Subcutaneous abdominal adipose tissue (tissue), 5 donors: ENCODE measurements at regions not wholly inside any gene's neighbourhood (a gene's known extent, or its start where the extent isn't known, plus 50 kb on each side); places are given as distances from the start of the nearest gene placed in this dataset.
"Not testable (repeated sequence)": the region's sequence is repeated elsewhere in the genome, so short reads cannot be mapped to it uniquely, and the experiment has no call there.

ENCODE experiments used
- H3K27ac ChIP-seq: one replicate; pipeline ENCODE4 v1.7.0; 2013; ENCODE audit warnings: low read depth, mild to moderate bottlenecking, inconsistent platforms, low read length, moderate library complexity
- H3K27me3 ChIP-seq, 5 donors: one replicate each; pipeline ENCODE4 v1.7.0; 2013; ENCODE audit warnings: low read length in 5 of 5, inconsistent platforms in 1 of 5; ENCODE audit not compliant: control insufficient read depth in 5 of 5, insufficient read depth in 4 of 5
- H3K36me3 ChIP-seq, 5 donors: one replicate each; pipeline ENCODE4 v1.7.0; 2013; ENCODE audit warnings: low read length in 5 of 5; ENCODE audit not compliant: control insufficient read depth in 5 of 5, insufficient read depth in 5 of 5
- H3K4me1 ChIP-seq, 5 donors: one replicate each; pipeline ENCODE4 v1.7.0; 2013; ENCODE audit warnings: low read length in 5 of 5, mild to moderate bottlenecking in 3 of 5, moderate library complexity in 1 of 5; ENCODE audit not compliant: control insufficient read depth in 5 of 5, insufficient read depth in 5 of 5
- H3K4me3 ChIP-seq, 5 donors: one replicate each; pipeline ENCODE4 v1.7.0; 2013; ENCODE audit warnings: low read length in 5 of 5, low read depth in 1 of 5
- H3K9ac ChIP-seq, 5 donors: one replicate each; pipeline ENCODE4 v1.7.0; 2013; ENCODE audit warnings: low read length in 5 of 5, mild to moderate bottlenecking in 4 of 5, moderate library complexity in 3 of 5
- H3K9me3 ChIP-seq, 5 donors: one replicate each; pipeline ENCODE4 v1.7.0; 2013; ENCODE audit warnings: low read length in 5 of 5; ENCODE audit not compliant: control insufficient read depth in 5 of 5
- donor health status: healthy.
- donor health status: healthy.
- donor health status: healthy.
- donor health status: healthy.
- donor health status: healthy.

GRCh38 chr2:143837055-143837454, 682.9 kb downstream of the ZEB2 start:
- not testable (repeated sequence) for H3K4me1 ChIP-seq, H3K4me3 ChIP-seq, H3K27me3 ChIP-seq

GRCh38 chr2:143835481-143835880, 684.4 kb downstream of the ZEB2 start:
- Histone ChIP-seq H3K27ac (no peak overlapping the region), H3K9ac (no peak overlapping the region), H3K4me1 (peaks cover 0 to 4% (median 0%) of the 10 kb centered on the region in 5 donors), H3K9me3 (no peaks in the 10 kb centered on the region), H3K36me3 (no peaks in the 10 kb centered on the region), H3K27me3 (no peaks in the 10 kb centered on the region), H3K4me3 (no peak overlapping the region)

More at GRCh38 chr2:143837055-143837454, 682.9 kb downstream of the ZEB2 start:
- H3K36me3 ChIP-seq, H3K27ac ChIP-seq, H3K9me3 ChIP-seq, H3K9ac ChIP-seq: not testable (repeated sequence)

GRCh38 chr2:143833015-143833660, 686.8 kb downstream of the ZEB2 start:
- H3K27me3 ChIP-seq, result no peaks in the 10 kb centered on the region
- no peaks in the 10 kb centered on the region for H3K9me3 ChIP-seq
- H3K9ac ChIP-seq, result no peak overlapping the region
- no peak overlapping the region for H3K4me3 ChIP-seq
- H3K4me1 ChIP-seq, result no peaks in the 10 kb centered on the region
- no peaks in the 10 kb centered on the region for H3K36me3 ChIP-seq
- H3K27ac ChIP-seq, result no peak overlapping the region

- H3K4me1 ChIP-seq, result no peaks in the 10 kb centered on the region
- H3K36me3 ChIP-seq, result no peaks in the 10 kb centered on the region
- no peaks in the 10 kb centered on the region for H3K27me3 ChIP-seq
- no peaks in the 10 kb centered on the region for H3K9me3 ChIP-seq
- H3K4me3 ChIP-seq, result no peak overlapping the region
- no peak overlapping the region for H3K9ac ChIP-seq
- H3K27ac ChIP-seq, result no peak overlapping the region
Observed at GRCh38 chr2:143830476-143830875, 689.4 kb downstream of the ZEB2 start.

GRCh38 chr2:143828763-143829537, 691.0 kb downstream of the ZEB2 start:
- Histone ChIP-seq H3K27ac (no peak overlapping the region), H3K36me3 (no peaks in the 10 kb centered on the region), H3K27me3 (no peaks in the 10 kb centered on the region), H3K4me3 (no peak overlapping the region), H3K4me1 (peaks cover 0 to under 1% (median 0%) of the 10 kb centered on the region in 5 donors), H3K9me3 (no peaks in the 10 kb centered on the region), H3K9ac (no peak overlapping the region)

GRCh38 chr2:143824791-143825190, 695.1 kb downstream of the ZEB2 start:
- Histone ChIP-seq H3K9me3 (no peaks in the 10 kb centered on the region), H3K4me1 (peaks cover 0 to 3% (median 0%) of the 10 kb centered on the region in 5 donors), H3K9ac (no peak overlapping the region), H3K27me3 (no peaks in the 10 kb centered on the region), H3K27ac (no peak overlapping the region), H3K36me3 (no peaks in the 10 kb centered on the region), H3K4me3 (no peak overlapping the region)

GRCh38 chr2:143823876-143824275, 694.7 kb downstream of the ARHGAP15 start:
- Histone ChIP-seq H3K36me3 (no peaks in the 10 kb centered on the region), H3K27ac (no peak overlapping the region), H3K27me3 (no peaks in the 10 kb centered on the region), H3K4me3 (no peak overlapping the region), H3K9me3 (no peaks in the 10 kb centered on the region), H3K9ac (no peak overlapping the region), H3K4me1 (peaks cover 0 to 3% (median 0%) of the 10 kb centered on the region in 5 donors)

GRCh38 chr2:143823296-143823695, 694.1 kb downstream of the ARHGAP15 start:
- H3K4me1 ChIP-seq, result peaks cover 0 to 3% (median 0%) of the 10 kb centered on the region in 5 donors
- no peak overlapping the region for H3K27ac ChIP-seq
- no peak overlapping the region for H3K4me3 ChIP-seq
- H3K36me3 ChIP-seq, result no peaks in the 10 kb centered on the region
- no peaks in the 10 kb centered on the region for H3K27me3 ChIP-seq
- no peaks in the 10 kb centered on the region for H3K9me3 ChIP-seq
- H3K9ac ChIP-seq, result no peak overlapping the region

- H3K9ac ChIP-seq, result no peak overlapping the region
- H3K9me3 ChIP-seq, result no peaks in the 10 kb centered on the region
- H3K27me3 ChIP-seq, result no peaks in the 10 kb centered on the region
- H3K36me3 ChIP-seq, result no peaks in the 10 kb centered on the region
- peaks cover 0 to 3% (median 0%) of the 10 kb centered on the region in 5 donors for H3K4me1 ChIP-seq
- no peak overlapping the region for H3K4me3 ChIP-seq
- no peak overlapping the region for H3K27ac ChIP-seq
Observed at GRCh38 chr2:143822736-143823135, 693.5 kb downstream of the ARHGAP15 start.

GRCh38 chr2:143819764-143820163, 690.5 kb downstream of the ARHGAP15 start:
- Histone ChIP-seq H3K27me3 (no peaks in the 10 kb centered on the region), H3K9me3 (no peaks in the 10 kb centered on the region), H3K9ac (no peak overlapping the region), H3K27ac (no peak overlapping the region), H3K4me3 (no peak overlapping the region), H3K4me1 (peaks cover 0 to 3% (median 0%) of the 10 kb centered on the region in 5 donors), H3K36me3 (no peaks in the 10 kb centered on the region)
